IPS DF 19.7 (cell line): ENCODE measurements at regions not wholly inside any gene's neighbourhood (a gene's known extent, or its start where the extent isn't known, plus 50 kb on each side); places are given as distances from the start of the nearest gene placed in this dataset.

ENCODE experiments used
- DNase-seq: peaks from one replicate; pipeline ENCODE4 v3.0.0-alpha.2; 2013; ENCODE audit warnings: low read depth, low spot score

DNA sequence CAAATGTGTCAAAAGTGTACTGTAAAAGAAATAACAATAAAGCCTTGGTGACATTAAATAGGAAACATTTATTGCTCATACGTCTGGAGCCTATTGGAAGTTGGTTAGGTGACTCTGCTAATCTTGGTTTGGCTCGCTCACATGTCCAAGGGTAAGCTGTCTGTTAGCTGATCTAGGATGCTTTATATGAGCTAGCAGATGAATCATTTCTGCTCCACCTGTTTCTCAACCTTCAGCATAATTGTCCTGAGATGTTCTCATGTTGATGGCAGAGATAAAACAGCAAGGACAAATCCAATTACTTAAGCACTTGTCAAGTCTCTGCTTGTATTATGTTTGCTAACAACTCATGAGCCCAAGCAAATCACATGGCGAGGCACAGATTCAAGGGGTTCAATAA is 56.0 kb upstream of the CD53 start:
- no peak for DNase-seq

DNA sequence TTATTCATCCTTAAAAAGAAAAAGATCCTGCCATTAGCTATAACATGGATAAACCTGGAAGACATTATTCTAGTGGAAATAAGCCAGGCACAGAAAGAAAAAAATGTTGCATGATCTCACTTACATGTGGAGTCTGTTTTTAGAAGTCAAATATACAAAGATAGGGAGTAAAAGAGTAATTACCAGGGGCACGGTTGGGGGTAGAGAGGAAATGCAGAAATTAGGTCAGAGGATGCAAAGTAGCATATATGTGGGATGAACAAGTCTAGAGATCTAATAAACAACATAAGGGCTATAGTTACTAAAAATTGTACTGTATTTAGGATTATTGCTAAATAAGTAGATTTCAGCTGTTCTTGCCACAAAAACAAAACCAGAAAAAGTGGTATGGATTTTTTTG is 61.4 kb upstream of the CD53 start:
- DNase-seq: no peak

DNA sequence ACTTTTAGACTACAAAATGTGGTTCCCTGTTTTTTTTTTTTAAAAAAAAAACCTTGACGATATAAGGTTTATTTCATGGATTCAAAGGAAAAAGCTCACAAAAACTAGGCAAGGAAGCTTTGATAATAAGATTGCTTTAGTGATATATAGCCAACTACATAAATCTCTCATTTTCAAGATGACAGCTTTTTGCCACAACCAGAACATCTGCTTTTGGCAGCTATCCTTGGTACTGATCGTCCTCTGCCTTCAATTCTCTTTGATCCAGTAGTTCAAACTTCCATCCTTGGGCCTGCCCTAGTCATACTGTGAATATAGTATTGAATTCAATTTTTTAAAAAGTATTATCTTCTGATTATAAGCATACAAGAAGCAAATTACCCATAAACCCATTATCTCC is 72.9 kb upstream of the CD53 start:
- no peak for DNase-seq

DNA sequence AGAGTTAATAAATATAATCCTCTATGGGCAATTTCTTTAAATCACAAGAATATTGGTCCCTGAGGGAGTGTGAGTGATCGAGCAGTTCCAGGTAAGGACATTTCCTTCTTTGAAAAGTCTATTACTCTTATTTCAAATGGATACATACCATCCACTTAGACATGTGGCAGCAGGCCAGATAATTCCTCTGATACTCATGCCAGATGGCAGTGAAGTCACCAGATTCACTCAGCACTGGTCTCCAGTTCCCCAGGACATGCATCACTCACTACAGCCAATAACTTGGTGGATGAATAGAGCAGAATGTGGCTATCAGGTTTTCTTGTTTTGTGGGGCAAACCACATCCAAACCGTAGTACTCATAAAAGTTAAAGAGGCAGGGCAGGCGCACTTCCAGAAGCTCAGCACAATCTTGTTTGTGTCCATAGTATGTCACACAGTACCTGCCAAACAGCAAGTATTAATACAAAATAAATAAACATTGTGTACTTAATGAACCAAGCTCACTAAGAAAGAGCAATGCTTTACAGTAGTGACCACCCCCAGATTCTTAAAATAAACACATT is 74.2 kb upstream of the CD53 start:
- no peak for DNase-seq

DNA sequence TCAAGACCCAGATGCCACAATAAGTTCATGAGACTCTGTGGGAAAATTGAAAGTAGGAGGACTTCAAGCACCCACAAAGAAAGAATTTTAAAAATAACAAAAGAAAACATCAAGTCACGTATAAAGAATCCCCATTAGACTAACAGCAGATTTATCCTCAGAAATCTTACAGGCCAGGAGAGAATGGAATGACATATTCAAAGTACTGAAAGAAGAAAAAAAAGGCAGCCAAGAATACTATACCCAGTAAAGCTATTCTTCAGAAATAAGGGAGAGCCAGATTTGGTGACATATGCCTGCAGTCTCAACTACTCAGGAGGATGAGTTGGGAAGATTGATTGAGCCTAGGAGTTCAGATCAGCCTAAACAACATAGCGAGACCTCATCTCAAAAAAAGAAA is 84.3 kb upstream of the CD53 start:
- no peak for DNase-seq

DNA sequence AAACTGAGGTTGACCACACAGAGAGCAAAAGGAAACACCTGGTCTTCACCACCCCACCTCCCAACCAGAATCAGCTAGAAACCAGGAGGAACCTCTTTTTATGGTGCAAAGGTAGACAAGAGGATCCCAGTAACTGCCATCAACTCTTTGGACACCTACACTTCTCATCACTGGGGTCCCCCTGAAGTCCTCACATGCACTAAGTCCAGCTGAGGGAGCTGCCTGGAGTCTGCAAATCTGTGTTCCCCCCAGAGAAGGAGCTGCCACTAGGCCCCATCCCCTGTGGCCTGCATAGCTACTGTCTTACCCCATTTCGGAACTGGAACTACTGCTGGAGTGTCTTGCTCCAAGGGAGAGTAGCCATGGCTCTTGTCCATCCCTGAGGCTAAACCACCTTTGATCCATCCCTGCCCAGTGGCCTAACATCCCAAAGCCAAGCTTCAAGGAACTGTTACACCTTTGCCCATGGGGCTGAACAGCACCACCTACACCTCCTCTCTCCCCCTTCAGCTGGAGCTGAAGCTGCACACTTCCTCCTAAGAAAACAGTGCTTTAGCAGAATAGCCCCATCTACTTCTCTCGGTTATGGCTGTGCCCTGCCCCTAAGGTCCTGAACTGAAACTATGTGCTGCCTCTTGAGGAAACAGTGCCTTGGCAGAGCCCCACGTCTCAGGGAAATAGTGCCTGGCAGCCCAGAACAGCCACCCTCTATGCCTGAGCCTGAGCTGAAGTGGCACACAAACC is 85.4 kb upstream of the CD53 start:
- no peak for DNase-seq

DNA sequence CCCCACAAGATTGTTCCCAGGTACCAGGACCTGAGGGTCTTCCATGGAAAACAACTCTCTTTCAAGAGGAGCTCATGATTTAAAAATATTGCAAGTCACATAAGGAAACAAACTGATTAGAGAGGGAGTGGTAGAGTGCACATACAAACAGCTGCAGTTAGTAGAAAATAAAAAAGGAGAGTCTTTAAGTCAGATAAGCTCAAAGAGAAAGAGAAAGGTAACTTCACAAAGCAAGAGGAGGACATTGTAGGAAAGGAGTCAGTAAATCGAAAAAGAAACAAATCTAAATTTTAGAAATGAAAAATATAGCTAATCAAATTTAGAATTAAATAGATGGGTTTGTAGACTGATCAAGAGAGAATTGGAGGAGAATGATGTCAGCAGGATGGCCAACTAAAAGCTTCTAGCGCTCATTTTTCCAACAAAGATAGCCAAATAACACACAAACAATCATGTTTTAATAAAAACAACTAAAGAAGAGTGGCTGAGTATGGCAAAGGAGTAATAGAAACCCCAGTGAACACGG is 86.1 kb upstream of the CD53 start:
- DNase-seq: no peak

DNA sequence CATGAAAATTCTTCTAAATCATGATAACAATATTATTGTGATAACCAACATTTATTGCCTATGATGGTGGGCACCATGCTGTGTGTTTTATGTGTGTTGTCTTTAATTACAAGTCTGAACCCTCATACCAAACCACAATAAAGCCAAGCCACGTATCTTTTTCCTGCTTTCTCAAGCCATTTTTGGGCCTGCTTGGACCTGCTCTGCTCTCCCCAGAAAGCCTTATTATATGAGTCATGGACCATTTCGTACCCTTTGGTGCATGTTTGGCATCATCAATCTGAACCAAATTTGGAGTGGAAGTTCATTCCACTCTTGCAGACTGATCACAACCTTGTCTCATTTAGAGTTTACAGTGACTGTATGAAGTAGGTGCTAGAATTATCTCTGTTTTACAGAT is 87.3 kb upstream of the CD53 start:
- DNase-seq: no peak

DNA sequence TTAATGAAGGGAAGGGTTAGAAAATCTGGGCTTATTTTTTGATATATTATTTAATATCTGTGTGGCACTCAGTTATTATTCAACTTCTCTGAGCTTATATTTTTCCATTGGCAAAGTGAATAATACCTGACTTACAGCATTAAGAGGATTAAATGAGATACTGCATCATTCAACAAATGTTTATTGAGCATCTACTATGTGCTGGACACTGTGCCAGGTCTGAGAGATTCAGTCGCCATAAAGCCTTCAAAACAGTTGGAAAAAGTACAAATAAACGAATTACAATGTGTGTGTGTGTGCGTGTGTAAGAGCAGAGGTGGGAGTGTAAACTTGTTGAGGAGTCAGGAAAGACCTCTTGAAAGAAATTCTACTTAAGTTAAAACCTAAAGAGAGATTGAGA is 87.9 kb upstream of the CD53 start:
- DNase-seq: no peak

DNA sequence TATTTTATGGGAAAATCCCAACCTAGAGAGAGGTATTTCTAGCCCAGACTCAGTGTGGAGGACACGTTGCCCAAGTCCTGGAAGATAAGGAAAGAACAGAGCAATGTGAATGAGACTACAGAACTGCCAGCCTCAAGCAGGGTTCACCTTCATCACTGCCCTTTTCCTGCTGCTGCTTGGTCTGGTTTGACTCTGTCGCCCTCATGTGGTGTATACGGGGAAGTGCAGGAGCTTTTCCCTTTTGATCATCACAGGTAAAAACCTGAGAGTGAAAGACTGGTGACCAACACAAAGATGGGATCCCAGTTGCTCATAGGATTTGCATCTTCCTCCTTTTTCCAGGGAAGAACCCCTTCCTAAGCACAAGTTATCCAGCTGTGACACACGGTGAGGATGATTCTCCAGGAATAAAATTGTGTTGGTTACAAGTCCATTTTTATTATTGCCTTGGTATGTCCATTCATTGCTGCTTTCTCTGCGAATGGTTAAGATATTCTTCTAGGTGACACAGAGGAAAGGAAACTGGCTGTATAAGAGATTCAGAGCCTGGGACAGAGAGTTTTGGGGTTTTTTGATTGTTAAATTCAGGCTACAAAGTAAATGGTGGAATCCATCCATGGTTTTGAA is 89.5 kb upstream of the CD53 start:
- DNase-seq: peak; percentile 28

DNA sequence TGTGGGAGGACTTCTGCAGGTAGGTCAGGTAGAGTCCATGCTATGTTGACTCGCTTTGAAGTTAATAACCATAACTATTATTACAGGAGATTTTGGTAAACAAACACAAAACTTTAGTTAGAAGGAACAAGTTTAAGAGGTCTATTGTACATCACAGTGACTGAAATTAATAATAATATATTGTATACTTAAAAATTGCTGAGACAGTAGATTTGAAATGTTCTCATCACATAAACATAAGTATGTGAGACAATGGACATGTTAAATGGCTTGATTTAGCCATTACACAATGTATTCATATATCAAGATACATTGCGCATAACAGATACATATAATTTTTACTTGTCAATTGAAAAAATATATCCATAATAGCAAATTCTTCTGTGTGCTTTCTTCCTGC is 91.4 kb upstream of the CD53 start:
- DNase-seq: no peak

DNA sequence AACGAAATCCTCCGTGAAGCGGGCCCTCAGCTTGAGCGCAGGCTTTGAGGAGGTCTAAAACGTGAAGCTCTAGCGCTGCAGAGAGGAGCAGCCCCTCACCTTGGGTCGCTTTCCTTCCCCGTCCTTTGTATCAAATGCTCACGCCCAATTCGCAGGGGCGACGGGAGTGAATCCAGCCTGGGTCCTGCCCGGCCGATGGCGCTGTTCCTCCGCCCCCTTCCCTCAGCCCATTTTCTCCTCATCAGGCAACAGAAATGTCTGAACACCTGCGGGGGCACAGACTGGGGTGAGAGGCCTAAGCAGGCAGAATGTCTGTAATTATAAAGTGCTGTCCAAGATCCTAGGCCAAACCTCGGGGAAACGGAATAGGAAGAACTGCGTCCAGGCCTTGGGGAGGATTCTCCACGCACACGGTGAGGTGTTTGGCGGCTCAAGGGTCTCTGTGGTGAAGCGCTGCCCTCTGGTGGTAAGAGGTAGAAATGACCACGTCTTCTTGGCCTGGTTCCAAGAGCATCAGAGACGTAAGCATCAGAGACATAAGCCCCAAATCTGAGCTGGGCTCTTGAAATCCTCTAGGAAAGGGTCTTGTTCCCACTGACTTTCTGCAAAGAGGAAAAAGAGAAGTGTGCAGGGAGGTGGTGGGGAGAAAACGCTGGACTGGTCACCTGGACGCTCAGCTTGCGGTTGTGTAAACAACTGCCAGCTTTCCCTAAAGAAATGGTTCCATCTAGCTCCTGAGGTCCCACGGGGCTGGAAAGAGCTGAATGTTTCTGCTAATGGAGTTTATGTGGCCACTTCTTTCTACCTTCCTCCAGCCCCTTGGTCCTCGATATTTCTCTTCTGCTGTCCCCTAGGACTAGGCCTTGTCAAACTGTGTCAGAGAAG is 92.1 kb upstream of the CD53 start:
- peak; percentile 54 for DNase-seq

DNA sequence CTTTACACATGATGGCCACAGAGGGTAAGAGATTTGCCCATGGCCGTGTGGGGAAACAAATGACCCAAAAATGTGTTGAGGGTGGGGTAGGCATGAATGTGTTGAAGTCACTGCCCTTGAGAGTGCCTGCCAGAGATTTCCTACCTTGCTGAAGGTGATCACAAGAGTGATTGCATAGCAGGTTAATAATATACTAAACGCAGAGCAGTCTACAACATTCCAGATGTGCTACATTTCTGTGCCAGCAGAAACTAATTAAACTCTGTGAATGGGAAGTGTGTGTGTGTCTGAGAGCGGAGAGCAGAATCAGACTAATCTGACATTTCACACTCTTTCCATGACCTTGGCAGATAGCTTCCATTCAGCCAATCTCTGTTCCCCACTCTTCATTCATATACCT is 93.3 kb upstream of the CD53 start:
- DNase-seq: no peak

DNA sequence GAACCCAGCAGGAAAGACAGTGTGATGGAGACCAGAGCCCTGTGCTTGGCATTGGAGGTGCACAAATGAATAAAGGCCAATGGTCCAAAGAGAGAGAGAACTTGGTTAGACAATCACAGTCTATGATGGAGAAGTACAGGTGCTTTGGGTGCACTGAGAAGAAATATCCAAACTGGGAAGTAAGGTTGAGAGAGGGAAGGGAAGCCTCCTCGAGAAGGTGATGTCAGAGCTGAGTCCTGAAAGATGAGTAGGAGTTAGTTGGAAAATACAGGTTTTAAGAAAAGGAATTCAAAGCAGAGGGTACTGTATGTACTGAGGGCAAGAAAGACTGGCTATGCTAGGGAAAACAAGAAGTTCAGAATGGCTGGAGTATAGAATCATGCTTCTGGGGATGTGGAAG is 94.1 kb upstream of the CD53 start:
- DNase-seq: no peak

DNA sequence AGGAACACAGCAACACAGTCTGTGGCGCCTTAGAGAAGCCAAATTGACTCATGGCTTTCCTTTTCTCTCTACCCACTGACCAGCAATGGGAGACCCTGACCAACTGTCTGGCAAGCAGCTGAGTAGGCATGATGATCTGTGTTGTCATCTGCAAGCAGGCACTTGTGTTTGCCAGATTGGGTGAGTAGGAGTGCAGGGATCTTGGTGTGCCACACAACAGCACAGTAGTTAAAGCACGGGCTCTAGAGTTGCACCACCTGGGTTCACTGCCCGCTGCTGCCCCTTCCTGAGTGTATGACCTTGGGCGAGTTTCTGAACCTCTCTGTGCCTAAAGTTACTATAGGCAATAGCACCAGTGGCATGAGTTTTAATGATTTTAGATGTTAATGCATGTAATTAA is 95.7 kb upstream of the CD53 start:
- DNase-seq: no peak

DNA sequence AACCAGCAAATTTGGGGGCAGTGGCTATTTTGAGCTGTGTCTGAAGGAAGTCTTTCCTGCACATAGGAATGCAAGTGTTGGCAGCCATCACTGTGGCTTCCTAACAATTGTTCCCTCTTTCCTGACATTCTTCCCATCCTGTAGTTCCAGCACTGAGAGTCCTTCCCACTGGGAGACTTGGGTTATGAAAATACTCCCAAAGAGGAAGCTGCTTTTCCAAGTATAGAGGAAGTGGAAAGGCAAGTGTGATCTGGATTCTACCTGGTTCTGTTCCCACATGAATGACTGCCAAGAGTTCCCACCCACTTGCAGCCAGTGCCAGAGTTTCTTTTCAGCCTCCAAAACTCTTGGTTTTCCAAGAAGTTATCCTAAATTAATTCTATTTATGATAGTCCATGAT is 98.5 kb upstream of the CD53 start:
- DNase-seq: no peak

DNA sequence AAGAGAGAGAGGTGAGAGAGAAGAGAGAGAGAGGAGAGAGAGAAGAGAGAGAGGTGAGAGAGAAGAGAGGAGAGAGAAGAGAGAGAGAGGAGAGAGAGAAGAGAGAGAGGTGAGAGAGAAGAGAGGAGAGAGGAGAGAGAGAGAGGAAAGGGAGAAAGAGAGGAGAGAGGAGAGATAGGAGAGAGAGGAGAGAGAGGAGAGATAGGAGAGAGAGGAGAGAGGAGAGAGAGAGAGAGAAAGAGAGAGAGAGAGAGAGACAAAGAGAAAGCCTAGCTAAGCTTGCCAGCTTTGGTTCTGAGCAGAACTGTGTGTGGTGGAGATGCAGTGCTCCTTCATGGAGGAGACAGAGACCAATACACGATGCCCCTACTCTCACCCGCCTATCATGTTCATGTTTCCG is 99.1 kb upstream of the KCNA3 start:
- no peak for DNase-seq

DNA sequence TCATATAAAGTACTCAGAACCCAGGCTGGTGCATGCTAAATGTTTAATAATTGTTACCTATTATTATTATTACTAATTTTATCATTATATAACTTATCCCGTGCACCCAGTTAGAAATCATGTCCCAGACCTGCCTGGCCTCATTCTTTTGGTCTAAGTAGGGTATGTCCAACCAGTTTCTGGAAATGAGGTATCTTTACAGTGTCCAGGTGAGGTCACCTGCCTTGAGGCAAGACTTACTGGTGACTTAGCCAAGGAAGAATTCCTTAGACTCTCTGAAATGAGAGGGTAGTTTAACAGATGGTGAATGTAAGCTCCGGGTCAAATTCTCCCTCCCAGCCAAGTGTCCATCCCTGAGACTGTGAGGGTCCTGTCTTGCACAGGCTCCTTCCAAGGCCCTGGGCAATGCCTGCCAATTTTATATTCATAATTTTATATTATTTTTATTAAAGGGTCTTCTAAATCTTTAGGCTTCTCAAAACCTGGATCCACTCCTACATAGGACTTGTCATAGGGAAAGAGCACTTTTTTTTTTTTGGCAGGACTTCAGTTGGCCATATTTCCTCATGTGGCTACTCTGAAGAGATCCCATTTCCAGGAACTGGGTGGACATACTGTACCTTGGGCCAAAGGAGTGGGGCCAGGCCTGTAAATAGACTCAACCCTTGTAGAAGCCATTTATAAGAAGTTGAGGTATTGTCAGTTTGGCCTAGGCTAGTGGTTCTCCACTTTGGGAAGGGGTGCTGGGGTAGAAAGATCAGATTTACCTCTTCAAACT is 96.7 kb upstream of the KCNA3 start:
- no peak for DNase-seq

DNA sequence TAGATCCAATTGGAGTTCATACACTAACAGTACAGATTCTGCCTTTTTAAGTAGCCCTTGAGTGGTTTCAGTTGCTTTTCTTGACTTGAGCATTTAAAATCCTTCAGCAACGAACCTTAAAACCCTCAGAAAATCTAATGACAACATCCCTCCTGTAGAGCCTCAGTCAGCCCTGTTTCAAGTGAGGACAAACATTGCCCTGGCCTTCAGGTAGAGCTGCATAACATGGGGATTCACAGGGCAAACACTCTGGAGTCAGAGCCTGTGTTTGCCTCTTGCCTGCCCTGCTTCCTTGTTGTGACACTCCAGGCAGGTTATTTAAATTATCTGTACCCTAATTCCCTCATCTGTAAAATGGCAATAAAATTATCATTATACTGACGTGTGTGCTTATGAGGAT is 96.1 kb upstream of the KCNA3 start:
- DNase-seq: no peak

DNA sequence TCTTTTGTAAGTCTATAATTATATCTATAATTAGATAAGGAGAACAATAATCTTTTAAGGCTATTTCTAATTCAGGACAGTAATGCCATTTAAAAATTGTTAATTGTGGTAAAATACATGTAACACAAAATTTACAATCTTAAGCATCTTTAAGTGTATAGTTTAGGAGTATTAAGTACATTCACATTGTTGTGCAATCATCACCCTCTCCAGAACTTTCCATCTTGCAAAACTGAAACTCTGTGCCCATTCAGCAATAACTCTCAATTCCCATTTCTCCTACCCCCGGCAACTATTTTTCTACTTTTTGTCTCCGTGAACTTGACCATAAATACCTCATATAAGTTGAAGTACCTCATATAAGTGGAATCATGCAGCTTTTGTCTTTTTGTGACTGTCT is 93.9 kb upstream of the KCNA3 start:
- no peak for DNase-seq

DNA sequence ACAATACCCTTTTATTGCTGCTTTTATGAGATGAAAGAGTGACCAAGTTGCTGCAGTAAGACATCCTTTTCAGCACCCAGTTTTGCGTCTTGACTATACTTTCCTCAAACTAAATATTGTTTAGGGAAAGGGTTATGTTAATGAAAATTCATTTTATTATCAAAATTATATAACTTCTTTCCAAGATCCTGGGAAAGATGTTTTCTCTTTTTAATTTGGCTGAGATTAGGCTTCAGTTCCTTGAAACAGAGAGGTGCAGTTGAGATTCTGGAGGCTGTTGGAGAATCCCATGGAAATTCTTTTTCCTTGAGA is 91.6 kb upstream of the KCNA3 start:
- no peak for DNase-seq
